CD4-positive, alpha-beta T cell treated with Interleukin-12 subunit alpha and Interleukin-12 subunit beta, for 1 hour (primary cell): ENCODE measurements at regions not wholly inside any gene's neighbourhood (a gene's known extent, or its start where the extent isn't known, plus 50 kb on each side); places are given as distances from the start of the nearest gene placed in this dataset.
"Not testable (repeated sequence)": the region's sequence is repeated elsewhere in the genome, so short reads cannot be mapped to it uniquely, and the experiment has no call there.

ENCODE experiments used
- DNase-seq: peaks from one replicate; pipeline ENCODE4 v3.0.0-alpha.2; 2020

DNA sequence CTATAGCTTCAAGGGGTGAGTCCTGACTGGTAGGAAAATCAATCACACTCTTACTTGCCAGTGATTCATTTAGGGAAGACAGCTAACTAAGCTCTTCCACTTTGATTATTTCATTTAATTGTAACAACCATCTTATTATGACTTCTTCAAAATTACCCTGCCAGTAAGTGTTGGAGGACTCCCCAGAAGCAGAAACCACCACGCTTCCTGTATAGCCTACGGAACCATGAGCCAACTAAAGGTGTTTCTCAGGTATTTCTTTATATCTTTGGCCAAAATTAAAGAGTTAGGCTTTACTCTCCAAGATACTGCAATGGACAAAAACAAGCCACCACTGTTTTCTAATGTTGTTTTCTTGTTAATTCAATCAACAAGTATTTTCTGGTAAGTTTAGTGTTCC lies 61.0 kb downstream of the FOXD4L5 start:
- DNase-seq, result peak; percentile 14

DNA sequence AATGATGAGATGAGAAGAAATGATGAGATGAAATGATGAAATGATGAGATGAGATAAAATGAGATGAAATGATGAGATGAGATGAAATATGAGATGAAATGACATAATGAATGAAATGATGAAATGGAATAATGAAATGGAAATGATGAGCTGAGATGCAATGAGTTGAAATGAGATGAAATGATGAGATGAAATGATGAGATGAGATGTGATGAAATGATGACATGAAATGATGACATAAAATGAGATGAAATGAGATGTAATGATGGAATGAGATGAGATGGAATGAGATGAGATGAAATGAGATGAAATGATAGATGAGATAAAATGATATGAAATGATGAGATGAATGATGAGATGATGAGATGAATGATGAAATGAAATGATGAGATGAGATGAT lies 76.2 kb downstream of the FOXD4L5 start:
- not testable (repeated sequence) for DNase-seq

DNA sequence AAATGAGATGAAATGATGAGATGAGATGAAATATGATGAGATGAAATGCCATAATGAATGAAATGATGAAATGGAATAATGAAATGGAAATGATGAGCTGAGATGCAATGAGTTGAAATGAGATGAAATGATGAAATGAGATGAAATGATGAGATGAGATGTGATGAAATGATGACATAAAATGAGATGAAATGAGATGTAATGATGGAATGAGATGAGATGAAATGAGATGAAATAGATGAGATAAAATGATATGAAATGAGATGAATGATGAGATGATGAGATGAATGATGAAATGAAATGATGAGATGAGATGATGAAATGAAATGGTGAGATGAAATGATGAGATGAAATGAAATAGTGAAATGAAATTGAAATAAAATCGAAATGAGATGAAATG lies 77.7 kb downstream of the FOXD4L5 start:
- DNase-seq, result not testable (repeated sequence)

DNA sequence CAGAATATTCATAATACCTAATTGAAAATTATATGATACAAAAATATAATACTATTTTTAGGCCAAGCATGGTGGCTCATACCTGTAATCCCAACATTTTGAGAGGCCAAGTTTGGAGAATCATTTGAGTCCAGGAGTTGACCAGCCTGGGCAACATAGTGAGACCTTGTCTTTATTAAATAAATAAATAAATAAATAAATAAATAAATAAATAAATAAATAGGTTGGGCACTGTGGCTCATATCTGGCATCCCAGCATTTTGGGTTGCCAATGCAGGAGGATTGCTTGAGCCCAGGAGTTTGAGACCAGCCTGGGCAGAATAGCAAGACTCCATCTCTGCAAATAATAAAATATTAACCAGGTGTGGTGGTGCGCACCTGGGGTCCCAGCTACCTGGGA lies 79.2 kb downstream of the FOXD4L5 start:
- DNase-seq, result not testable (repeated sequence)

DNA sequence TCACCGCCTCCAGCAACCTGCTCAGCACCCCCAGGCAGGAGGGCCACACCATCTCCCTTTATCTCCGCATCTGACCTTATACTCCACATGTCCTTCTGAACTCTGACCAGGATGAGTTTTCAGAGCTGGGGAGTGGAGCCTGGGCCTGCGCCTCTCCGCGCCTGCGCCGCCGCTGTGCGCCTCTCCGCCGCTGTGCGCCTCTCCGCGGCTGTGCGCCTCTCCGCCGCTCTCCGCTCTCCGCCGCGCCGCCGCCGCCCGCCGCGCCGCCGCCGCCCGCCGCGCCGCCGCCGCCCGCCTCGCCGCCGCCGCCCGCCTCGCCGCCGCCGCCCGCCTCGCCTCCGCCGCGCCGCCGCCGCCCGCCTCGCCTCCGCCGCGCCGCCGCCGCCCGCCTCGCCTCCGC lies 89.2 kb downstream of the FOXD4L5 start:
- not testable (repeated sequence) for DNase-seq

DNA sequence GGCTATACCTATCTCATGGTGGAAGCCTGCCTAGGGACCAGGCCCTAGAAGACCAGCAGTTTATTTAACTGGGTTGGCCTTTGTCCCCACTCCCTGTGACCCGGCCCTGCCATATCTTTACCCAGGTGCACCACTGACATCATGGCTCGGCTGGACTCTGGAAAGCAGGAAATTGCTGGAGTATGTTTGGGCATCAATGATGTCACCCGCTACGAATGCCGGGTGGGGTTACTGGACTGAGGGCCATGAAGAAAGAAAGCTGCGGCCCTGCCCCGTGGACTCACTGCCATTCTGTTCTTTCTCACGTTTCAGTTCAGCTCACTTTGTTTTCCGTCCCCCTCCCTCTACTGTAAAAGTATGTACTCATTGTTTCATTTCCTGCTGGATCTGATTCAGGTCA lies 129.1 kb downstream of the FOXD4L5 start:
- DNase-seq, result not testable (repeated sequence)
